Right ventricle myocardium inferior (tissue), 1 donor: ENCODE measurements at regions not wholly inside any gene's neighbourhood (a gene's known extent, or its start where the extent isn't known, plus 50 kb on each side); places are given as distances from the start of the nearest gene placed in this dataset.
"Not testable (repeated sequence)": the region's sequence is repeated elsewhere in the genome, so short reads cannot be mapped to it uniquely, and the experiment has no call there.

Experiments
- ATAC-seq: fragments of 200-7000 bp; cut with Tn5 transposase; one replicate; pipeline ENCODE4 v1.9.1; 2020; ENCODE audit warnings: mild to moderate bottlenecking, moderate library complexity
- DNase-seq: peaks from one replicate; pipeline ENCODE4 v3.0.0; 2021; ENCODE audit errors: missing footprints
- intact Hi-C: fragments of 100-400 bp; cut with DNase I; formaldehyde crosslinking; loops from one replicate; pipeline ENCODE4 v1.11.0; 2022
- donor health status: DM: no; HTN: yes; CAD: no; lungs with severe emphysema.

GRCh38 chr11:8767466-8768142 lies 85.0 kb downstream of the RPL27A start:
- no peak for ATAC-seq

GRCh38 chr11:8768625-8769333 lies 86.2 kb downstream of the RPL27A start:
- ATAC-seq (peak; percentile 88), DNase-seq (no peak)
- intact Hi-C loops: loop anchor here (5.0 kb wide), 1 partner anchor 61 kb away; no protein-coding TSS in a partner anchor

More at GRCh38 chr11:8767466-8768142, 85.0 kb downstream of the RPL27A start:
- intact Hi-C loops: loop anchor here (5.0 kb wide), 1 partner anchor 60 kb away; no protein-coding TSS in a partner anchor
- no peak for DNase-seq

- no peak for ATAC-seq
- intact Hi-C loops: loop anchor here (5.0 kb wide), 1 partner anchor 34 kb away; no protein-coding TSS in a partner anchor
- DNase-seq: no peak
These were observed 90.3 kb downstream of the RPL27A start for GRCh38 chr11:8772571-8773519.

- intact Hi-C loops: loop anchor here (5.0 kb wide), 1 partner anchor 33 kb away; no protein-coding TSS in a partner anchor
- ATAC-seq: no peak
- DNase-seq: no peak
These were observed 91.4 kb downstream of the RPL27A start for GRCh38 chr11:8773916-8774539.

- DNase-seq, ATAC-seq: not testable (repeated sequence)
- intact Hi-C loops: loop anchor here (5.0 kb wide), 1 partner anchor 32 kb away; no protein-coding TSS in a partner anchor
These were observed 92.3 kb downstream of the RPL27A start for GRCh38 chr11:8774916-8775315.

GRCh38 chr11:8775332-8775731 lies 92.7 kb downstream of the RPL27A start:
- ATAC-seq: peak; percentile 9
- intact Hi-C loops: no loop called here
- DNase-seq: no peak

GRCh38 chr11:8775734-8776133 lies 93.1 kb downstream of the RPL27A start:
- DNase-seq (no peak), ATAC-seq (no peak)
- intact Hi-C loops: no loop called here

- ATAC-seq: no peak
- no peak for DNase-seq
- intact Hi-C loops: no loop called here
These were observed 93.6 kb downstream of the RPL27A start for GRCh38 chr11:8776209-8776608.

GRCh38 chr11:8777907-8778767 lies 95.5 kb downstream of the RPL27A start:
- DNase-seq (peak; percentile 82), ATAC-seq (peak; percentile 90)
- intact Hi-C loops: no loop called here

GRCh38 chr11:8779107-8779506 lies 96.5 kb downstream of the RPL27A start:
- ATAC-seq (no peak), DNase-seq (no peak)
- intact Hi-C loops: no loop called here

- DNase-seq: no peak
- no peak for ATAC-seq
- intact Hi-C loops: no loop called here
These were observed 97.1 kb downstream of the RPL27A start for GRCh38 chr11:8779732-8780131.

- no peak for DNase-seq
- intact Hi-C loops: no loop called here
- ATAC-seq: no peak
These were observed 102.4 kb downstream of the RPL27A start for GRCh38 chr11:8784954-8785353.

GRCh38 chr11:8785457-8785856 lies 102.9 kb downstream of the RPL27A start:
- ATAC-seq (no peak), DNase-seq (no peak)
- intact Hi-C loops: no loop called here

GRCh38 chr11:8785998-8786397 lies 103.4 kb downstream of the RPL27A start:
- intact Hi-C loops: no loop called here
- no peak for DNase-seq
- no peak for ATAC-seq

GRCh38 chr11:8786933-8787332 lies 104.3 kb downstream of the RPL27A start:
- intact Hi-C loops: no loop called here
- DNase-seq (no peak), ATAC-seq (no peak)

- intact Hi-C loops: no loop called here
- no peak for DNase-seq
- no peak for ATAC-seq
These were observed 104.8 kb downstream of the RPL27A start for GRCh38 chr11:8787372-8787771.

- intact Hi-C loops: no loop called here
- ATAC-seq (no peak), DNase-seq (no peak)
These were observed 106.0 kb downstream of the RPL27A start for GRCh38 chr11:8788616-8789015.

GRCh38 chr11:8789864-8790263 lies 107.3 kb downstream of the RPL27A start:
- DNase-seq (no peak), ATAC-seq (no peak)
- intact Hi-C loops: no loop called here
